Trophoblast cell (in vitro differentiated cells and primary cell): ENCODE measurements at regions not wholly inside any gene's neighbourhood (a gene's known extent, or its start where the extent isn't known, plus 50 kb on each side); places are given as distances from the start of the nearest gene placed in this dataset.

Experiments
- DNase-seq, 2 donors: peaks; one replicate each; pipeline ENCODE4 v3.0.0-alpha.2; 2016
- H2AFZ ChIP-seq: 2 replicates; pipeline ENCODE4 v1.6.1; 2013; ENCODE audit warnings: low read length, moderate library complexity, mild to moderate bottlenecking; ENCODE audit not compliant: insufficient read depth, poor library complexity
- H2AK5ac ChIP-seq: 2 replicates; pipeline ENCODE4 v1.6.1; 2013; ENCODE audit warnings: mild to moderate bottlenecking, low read length
- H2BK120ac ChIP-seq: 2 replicates; pipeline ENCODE4 v1.6.1; 2013; ENCODE audit warnings: low read length, mild to moderate bottlenecking, moderate library complexity; ENCODE audit not compliant: insufficient read depth, poor library complexity
- H2BK12ac ChIP-seq: 2 replicates; pipeline ENCODE4 v1.6.1; 2013; ENCODE audit warnings: mild to moderate bottlenecking, low read length, moderate library complexity
- H2BK5ac ChIP-seq: 2 replicates; pipeline ENCODE4 v1.6.1; 2013; ENCODE audit warnings: low read length, low read depth, moderate library complexity, mild to moderate bottlenecking; ENCODE audit not compliant: poor library complexity
- H3K14ac ChIP-seq: 2 replicates; pipeline ENCODE4 v1.6.1; 2013; ENCODE audit warnings: mild to moderate bottlenecking, low read length
- H3K18ac ChIP-seq: 2 replicates; pipeline ENCODE4 v1.6.1; 2013; ENCODE audit warnings: mild to moderate bottlenecking, low read length
- H3K23ac ChIP-seq: 2 replicates; pipeline ENCODE4 v1.6.1; 2013; ENCODE audit warnings: low read length
- H3K27ac ChIP-seq: 2 replicates; pipeline ENCODE4 v1.5.1; 2013; ENCODE audit warnings: low read depth, mild to moderate bottlenecking, inconsistent platforms, low read length, moderate library complexity
- H3K27me3 ChIP-seq: 2 replicates; pipeline ENCODE4 v1.6.1; 2013; ENCODE audit warnings: inconsistent platforms, mild to moderate bottlenecking, low read length, moderate library complexity; ENCODE audit not compliant: insufficient read depth
- H3K36me3 ChIP-seq, 2 experiments: 1 replicate in 1 of 2; 2 replicates in 1 of 2; pipeline ENCODE4 v1.6.1; 2013; ENCODE audit warnings: low read length in 2 of 2, mild to moderate bottlenecking in 2 of 2, moderate library complexity in 1 of 2; ENCODE audit not compliant: insufficient read depth in 2 of 2, control insufficient read depth in 1 of 2
- H3K4ac ChIP-seq: 2 replicates; pipeline ENCODE4 v1.6.1; 2013; ENCODE audit warnings: low read depth, mild to moderate bottlenecking, low read length, moderate library complexity
- H3K4me1 ChIP-seq, 2 experiments: 1 replicate in 1 of 2; 2 replicates in 1 of 2; pipeline ENCODE4 v1.6.1; 2013; ENCODE audit warnings: low read length in 2 of 2, mild to moderate bottlenecking in 2 of 2, moderate library complexity in 1 of 2; ENCODE audit not compliant: insufficient read depth in 2 of 2, control insufficient read depth in 1 of 2
- H3K4me2 ChIP-seq: 2 replicates; pipeline ENCODE4 v1.6.1; 2013; ENCODE audit warnings: inconsistent platforms, mild to moderate bottlenecking, low read length, moderate library complexity
- H3K4me3 ChIP-seq: 2 replicates; pipeline ENCODE4 v1.5.1; 2013; ENCODE audit warnings: mild to moderate bottlenecking, low read depth, low read length, inconsistent platforms
- H3K79me1 ChIP-seq: one replicate; pipeline ENCODE4 v1.6.1; 2013; ENCODE audit warnings: low read length
- H3K79me2 ChIP-seq: 2 replicates; pipeline ENCODE4 v1.6.1; 2013; ENCODE audit warnings: low read length, mild to moderate bottlenecking; ENCODE audit not compliant: control insufficient read depth, insufficient read depth, poor library complexity
- H3K9ac ChIP-seq: 2 replicates; pipeline ENCODE4 v1.6.1; 2013; ENCODE audit warnings: mild to moderate bottlenecking, low read length
- H3K9me3 ChIP-seq: 2 replicates; pipeline ENCODE4 v1.6.1; 2013; ENCODE audit warnings: low read depth, mild to moderate bottlenecking, control low read depth, inconsistent platforms, low read length; ENCODE audit not compliant: insufficient read depth
- H4K12ac ChIP-seq: 2 replicates; pipeline ENCODE4 v1.6.1; 2013; ENCODE audit warnings: low read depth, mild to moderate bottlenecking, low read length, moderate library complexity
- H4K8ac ChIP-seq: 2 replicates; pipeline ENCODE4 v1.6.1; 2013; ENCODE audit warnings: low read depth, mild to moderate bottlenecking, low read length, moderate library complexity
- H4K91ac ChIP-seq: one replicate; pipeline ENCODE4 v1.6.1; 2013; ENCODE audit warnings: low read depth, mild to moderate bottlenecking, low read length, moderate library complexity
- WGBS: extraction: QIAGEN DNeasy Blood & Tissue Kit; methylation state at CpG from one replicate; pipeline ENCODE4 v1.1.7; 2013; ENCODE audit warnings: missing lambda C conversion rate; ENCODE audit not compliant: insufficient read length, insufficient coverage; ENCODE audit errors: extremely low coverage; 5-methylcytosine and 5-hydroxymethylcytosine counted together

DNA sequence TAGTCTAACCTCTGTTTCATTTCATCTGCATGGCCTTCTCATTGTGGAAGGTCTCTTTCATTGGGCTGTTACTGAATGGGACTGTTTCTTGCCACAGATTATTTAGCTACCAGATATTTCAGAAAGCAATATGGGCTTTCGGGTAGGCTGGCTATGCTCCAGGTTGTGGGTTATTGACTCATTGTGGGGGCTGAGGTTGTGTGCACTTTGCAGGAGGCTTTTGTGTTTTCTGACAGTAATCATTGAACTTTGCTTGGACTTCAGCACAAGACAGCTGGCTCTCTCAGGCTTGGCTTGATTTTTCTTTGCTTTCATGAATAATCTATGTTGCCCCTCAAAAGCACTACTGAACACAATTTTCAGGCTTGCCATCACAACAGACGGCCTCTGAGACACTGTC, 771.1 kb upstream of the TSPY4 start:
- Histone ChIP-seq H4K12ac (no peak overlapping the region), H3K36me3 (no peaks in the 10 kb centered on the region), H3K9me3 (peaks cover 7% of the 10 kb centered on the region), H2BK5ac (no peak overlapping the region), H3K27me3 (no peaks in the 10 kb centered on the region), H3K4me1 (no peaks in the 10 kb centered on the region), H4K91ac (no peak overlapping the region), H4K8ac (no peak overlapping the region), H2AFZ (no peak overlapping the region), H3K9ac (no peak overlapping the region), H3K4me2 (no peak overlapping the region), H2AK5ac (no peak overlapping the region), H3K79me2 (no peaks in the 10 kb centered on the region), H2BK12ac (no peak overlapping the region), H2BK120ac (no peak overlapping the region), H3K23ac (no peak overlapping the region), H3K27ac (no peak overlapping the region), H3K4me3 (no peak overlapping the region), H3K4ac (no peak overlapping the region), H3K79me1 (no peaks in the 10 kb centered on the region), H3K14ac (no peak overlapping the region), H3K18ac (no peak overlapping the region)
- no peak for DNase-seq
- WGBS, result no CpG with 5 or more reads among the region's 2 CpGs

DNA sequence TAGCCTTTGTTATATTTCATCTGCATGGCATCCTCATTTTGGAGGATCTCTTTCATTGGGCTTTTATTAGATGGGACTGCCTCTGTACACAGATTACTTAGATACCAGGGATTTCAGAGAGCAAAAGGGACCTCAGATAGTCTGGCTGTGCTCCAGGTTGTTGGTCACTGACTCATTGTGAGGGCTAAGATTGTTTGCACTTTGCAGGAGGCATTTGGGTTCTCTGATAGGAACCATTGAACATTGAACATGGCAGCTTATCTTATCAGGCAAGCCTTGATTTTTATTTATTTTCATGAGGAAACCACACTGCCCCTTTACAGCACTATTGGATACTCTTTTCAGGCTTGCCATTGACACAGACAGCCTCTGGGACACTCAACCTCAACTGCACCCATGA, 766.9 kb upstream of the TSPY4 start:
- Histone ChIP-seq H4K91ac (no peak overlapping the region), H3K79me1 (no peaks in the 10 kb centered on the region), H4K12ac (no peak overlapping the region)

GRCh38 chrY:8572916-8573315, 764.3 kb upstream of the TSPY4 start:
- no peak overlapping the region for H4K8ac ChIP-seq
- H3K9ac ChIP-seq, result no peak overlapping the region
- H2BK120ac ChIP-seq, result no peak overlapping the region
- H3K27me3 ChIP-seq, result no peaks in the 10 kb centered on the region
- no peak overlapping the region for H3K23ac ChIP-seq
- H4K91ac ChIP-seq, result no peak overlapping the region
- H3K79me2 ChIP-seq, result no peaks in the 10 kb centered on the region
- no peak overlapping the region for H2BK5ac ChIP-seq
- H2AFZ ChIP-seq, result no peak overlapping the region
- no peaks in the 10 kb centered on the region for H3K36me3 ChIP-seq
- H3K79me1 ChIP-seq, result no peaks in the 10 kb centered on the region
- peaks cover 4% of the 10 kb centered on the region for H3K9me3 ChIP-seq
- no CpG with 5 or more reads among the region's 2 CpGs for WGBS
- no peak overlapping the region for H3K4me2 ChIP-seq
- H3K14ac ChIP-seq, result no peak overlapping the region
- no peak overlapping the region for H2BK12ac ChIP-seq
- H3K18ac ChIP-seq, result no peak overlapping the region
- H2AK5ac ChIP-seq, result no peak overlapping the region
- H3K4me3 ChIP-seq, result no peak overlapping the region
- no peaks in the 10 kb centered on the region for H3K4me1 ChIP-seq
- no peak overlapping the region for H3K27ac ChIP-seq
- H4K12ac ChIP-seq, result no peak overlapping the region
- H3K4ac ChIP-seq, result no peak overlapping the region
- no peak for DNase-seq

More for the DNA sequence above, 766.9 kb upstream of the TSPY4 start:
- Histone ChIP-seq H3K36me3 (no peaks in the 10 kb centered on the region), H4K8ac (no peak overlapping the region), H3K4ac (no peak overlapping the region), H2BK12ac (no peak overlapping the region), H3K27ac (no peak overlapping the region), H3K4me3 (no peak overlapping the region), H3K4me2 (no peak overlapping the region), H3K27me3 (no peaks in the 10 kb centered on the region), H3K4me1 (no peaks in the 10 kb centered on the region), H2AK5ac (no peak overlapping the region), H2BK5ac (no peak overlapping the region), H3K9me3 (peaks cover 2% of the 10 kb centered on the region), H3K79me2 (no peaks in the 10 kb centered on the region), H3K18ac (no peak overlapping the region), H3K9ac (no peak overlapping the region), H3K23ac (no peak overlapping the region), H2BK120ac (no peak overlapping the region), H3K14ac (no peak overlapping the region), H2AFZ (no peak overlapping the region)
- no peak for DNase-seq

- no peak overlapping the region for H2AK5ac ChIP-seq
- no peak overlapping the region for H3K23ac ChIP-seq
- peaks cover 5% of the 10 kb centered on the region for H3K9me3 ChIP-seq
- H3K4me2 ChIP-seq, result no peak overlapping the region
- H3K4ac ChIP-seq, result no peak overlapping the region
- no peak overlapping the region for H3K27ac ChIP-seq
- no peak overlapping the region for H3K9ac ChIP-seq
- no peak overlapping the region for H4K8ac ChIP-seq
- no peak overlapping the region for H2AFZ ChIP-seq
- no peaks in the 10 kb centered on the region for H3K4me1 ChIP-seq
- no peak overlapping the region for H2BK12ac ChIP-seq
- H4K91ac ChIP-seq, result no peak overlapping the region
- WGBS, result no CpG with 5 or more reads among the region's 1 CpG
- H3K18ac ChIP-seq, result no peak overlapping the region
- no peak overlapping the region for H2BK120ac ChIP-seq
- H3K27me3 ChIP-seq, result no peaks in the 10 kb centered on the region
- H3K36me3 ChIP-seq, result no peaks in the 10 kb centered on the region
- no peaks in the 10 kb centered on the region for H3K79me2 ChIP-seq
- no peak overlapping the region for H2BK5ac ChIP-seq
- no peak overlapping the region for H3K4me3 ChIP-seq
- no peaks in the 10 kb centered on the region for H3K79me1 ChIP-seq
- H4K12ac ChIP-seq, result no peak overlapping the region
- no peak for DNase-seq
- no peak overlapping the region for H3K14ac ChIP-seq
Measured at GRCh38 chrY:8582277-8582850, 754.9 kb upstream of the TSPY4 start.
